CMK (cell line): ENCODE measurements at regions not wholly inside any gene's neighbourhood (a gene's known extent, or its start where the extent isn't known, plus 50 kb on each side); places are given as distances from the start of the nearest gene placed in this dataset.
"Not testable (repeated sequence)": the region's sequence is repeated elsewhere in the genome, so short reads cannot be mapped to it uniquely, and the experiment has no call there.

ENCODE experiments used
- DNase-seq: peaks from one replicate; pipeline ENCODE4 v3.0.0-alpha.2; 2010; ENCODE audit warnings: low read depth

DNA sequence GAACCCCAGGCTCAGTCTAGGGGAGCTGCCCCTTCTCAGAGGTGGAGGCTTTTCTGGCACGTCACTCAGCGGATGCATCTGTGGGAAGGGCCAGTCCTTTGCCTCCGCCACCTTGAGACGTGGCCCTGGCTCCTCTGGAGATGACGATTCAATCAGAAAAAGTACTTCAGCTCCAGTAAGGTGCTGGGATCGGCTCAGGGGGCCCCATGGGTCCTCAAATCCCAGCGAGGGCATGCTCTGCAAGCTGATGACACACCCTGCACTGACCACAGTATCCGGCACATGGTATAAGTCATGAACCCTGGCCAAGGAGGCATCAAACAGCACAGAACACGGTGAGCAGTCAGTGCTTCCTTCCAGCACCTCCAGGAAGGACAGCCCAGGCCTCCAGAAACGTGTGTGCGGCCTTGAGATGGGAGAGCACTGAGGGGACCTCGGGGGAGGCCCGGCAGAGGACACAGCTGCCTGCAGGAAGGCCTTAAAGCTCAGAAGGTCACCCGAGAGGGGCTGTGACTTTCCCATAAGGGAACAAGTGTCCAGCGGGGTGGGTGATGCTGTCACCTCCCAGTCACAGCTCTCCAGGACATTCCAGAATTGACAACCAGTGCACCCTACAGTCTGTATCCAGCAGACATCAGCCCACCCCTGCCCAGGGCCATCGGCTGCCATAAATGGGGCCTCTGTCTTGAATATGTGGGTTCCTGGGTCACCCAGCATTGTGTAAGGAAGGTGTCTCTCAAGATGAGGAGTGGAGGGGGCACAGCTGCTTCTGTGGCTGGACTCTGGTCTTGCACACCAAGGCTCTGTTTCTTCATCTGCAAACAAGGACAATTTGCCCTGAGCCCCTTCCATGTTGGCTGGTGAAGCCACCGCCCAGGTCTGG is 205.8 kb downstream of the NDUFA10 start:
- DNase-seq: no peak

- no peak for DNase-seq
Measured at GRCh38 chr2:239818531-239819011, 206.6 kb downstream of the NDUFA10 start.

- no peak for DNase-seq
Measured at GRCh38 chr2:239818086-239818485, 207.1 kb downstream of the NDUFA10 start.

- not testable (repeated sequence) for DNase-seq
Measured at GRCh38 chr2:239817468-239818031, 207.6 kb downstream of the NDUFA10 start.

GRCh38 chr2:239816576-239817467 is 208.3 kb downstream of the NDUFA10 start:
- DNase-seq: no peak

DNA sequence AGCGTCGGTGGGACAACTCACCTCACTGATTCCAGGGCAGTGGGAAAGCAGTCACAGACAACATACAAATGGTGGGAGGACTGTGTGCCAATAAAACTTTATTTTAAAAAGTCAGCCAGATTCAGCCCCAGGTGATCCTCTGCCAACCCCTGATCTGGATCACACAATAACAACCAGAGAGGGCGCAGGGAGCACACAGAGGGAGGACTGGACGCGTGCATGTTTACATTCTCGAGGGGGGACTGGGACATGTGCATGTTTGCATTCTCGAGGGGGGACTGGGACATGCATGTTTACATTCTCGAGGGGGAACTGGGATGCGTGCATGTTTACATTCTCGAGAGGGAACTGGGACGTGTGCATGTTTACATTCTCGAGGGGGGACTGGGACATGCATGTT is 209.5 kb downstream of the NDUFA10 start:
- DNase-seq: no peak

- DNase-seq: no peak
Measured at GRCh38 chr2:239814861-239815601, 210.1 kb downstream of the NDUFA10 start.

GRCh38 chr2:239814116-239814860 is 210.9 kb downstream of the NDUFA10 start:
- no peak for DNase-seq

GRCh38 chr2:239813261-239814115 is 211.7 kb downstream of the NDUFA10 start:
- no peak for DNase-seq

DNA sequence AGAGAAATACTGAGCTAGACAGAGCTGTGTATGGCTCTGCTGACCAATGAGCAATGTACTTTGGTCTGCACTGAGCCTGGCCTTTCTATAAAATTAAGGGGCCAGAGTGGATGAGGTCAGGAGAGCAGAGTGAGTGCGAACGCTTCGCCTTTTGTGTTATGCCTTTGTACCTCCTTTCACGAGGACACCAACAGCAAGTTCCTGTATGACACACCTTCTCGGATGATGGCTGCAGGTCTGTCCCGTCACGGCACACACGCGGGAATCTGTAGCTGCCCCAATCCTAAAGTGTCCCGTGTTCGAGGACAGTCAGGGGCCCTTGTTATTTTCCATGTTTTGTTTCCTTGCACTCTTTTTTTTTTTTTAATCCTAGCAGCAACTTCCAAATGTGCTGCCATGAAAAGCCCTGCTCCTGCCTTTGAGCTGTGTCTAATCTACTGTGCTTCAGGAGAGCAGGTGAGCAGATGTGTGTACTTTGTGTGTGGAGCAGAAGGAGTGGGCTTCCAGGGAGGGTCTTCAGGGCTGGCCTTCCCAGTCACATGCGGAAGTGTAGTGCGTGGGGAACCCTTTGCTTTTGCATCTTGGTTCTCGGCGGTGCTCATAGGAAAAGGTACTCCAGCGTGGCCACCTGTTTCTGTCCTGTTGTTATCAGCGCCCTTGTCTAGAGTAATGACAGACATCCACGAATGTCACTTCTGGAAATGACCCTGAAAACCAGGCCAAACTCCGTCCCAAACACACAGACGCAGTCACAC is 213.2 kb downstream of the NDUFA10 start:
- no peak for DNase-seq

DNA sequence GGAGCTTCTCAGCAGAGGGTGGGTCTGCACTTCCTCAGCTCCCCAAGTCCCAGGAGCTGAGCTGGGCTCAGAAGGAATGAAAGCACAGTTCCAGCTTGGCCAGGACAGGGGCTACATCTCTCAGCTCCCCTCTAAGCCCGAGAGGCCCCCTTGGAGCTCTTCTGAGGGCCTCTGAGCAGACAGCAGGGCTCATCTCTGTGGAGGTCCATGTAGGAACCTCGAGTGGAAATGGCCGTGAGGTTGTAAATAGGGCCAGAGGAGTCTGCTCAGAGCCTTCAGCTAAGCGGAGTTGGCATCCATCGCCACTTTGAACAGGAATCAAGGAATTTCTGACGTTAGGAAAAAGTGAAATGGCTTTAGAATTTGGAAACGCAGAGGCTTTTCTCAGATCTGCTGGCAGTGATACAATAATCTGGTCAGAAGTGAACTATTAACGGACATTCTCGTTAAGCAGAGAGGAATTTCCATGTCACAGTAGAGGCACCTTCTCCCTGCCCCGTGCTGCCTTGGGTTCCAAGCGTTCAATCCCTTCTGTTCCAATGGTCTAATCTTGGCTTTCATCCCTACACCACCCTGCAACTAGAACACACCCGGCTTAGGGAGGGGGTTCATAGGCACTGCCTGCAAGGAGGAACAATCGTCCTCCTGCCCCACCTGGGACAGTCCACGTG is 213.9 kb downstream of the NDUFA10 start:
- DNase-seq: no peak

GRCh38 chr2:239809391-239809790 is 215.8 kb downstream of the NDUFA10 start:
- no peak for DNase-seq

DNA sequence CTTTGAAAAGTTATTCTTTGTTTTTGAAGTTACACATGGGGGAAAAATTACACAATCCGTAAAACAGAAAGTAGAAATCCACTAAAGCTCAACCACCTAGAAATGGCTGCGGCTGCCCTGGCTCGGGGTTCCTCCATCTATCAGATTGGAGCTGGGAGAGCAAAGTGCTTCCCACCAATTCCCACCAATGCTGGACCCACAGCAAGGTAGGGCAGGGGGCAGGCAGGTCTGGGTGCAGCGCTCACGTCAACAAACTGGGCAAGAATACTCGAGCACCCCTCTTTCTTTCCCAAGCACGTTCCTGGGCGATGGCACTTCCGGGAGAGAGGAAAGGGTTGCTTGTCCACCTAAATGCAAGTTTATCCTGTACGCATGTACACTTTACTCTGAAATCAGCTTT is 217.6 kb downstream of the NDUFA10 start:
- no peak for DNase-seq

DNA sequence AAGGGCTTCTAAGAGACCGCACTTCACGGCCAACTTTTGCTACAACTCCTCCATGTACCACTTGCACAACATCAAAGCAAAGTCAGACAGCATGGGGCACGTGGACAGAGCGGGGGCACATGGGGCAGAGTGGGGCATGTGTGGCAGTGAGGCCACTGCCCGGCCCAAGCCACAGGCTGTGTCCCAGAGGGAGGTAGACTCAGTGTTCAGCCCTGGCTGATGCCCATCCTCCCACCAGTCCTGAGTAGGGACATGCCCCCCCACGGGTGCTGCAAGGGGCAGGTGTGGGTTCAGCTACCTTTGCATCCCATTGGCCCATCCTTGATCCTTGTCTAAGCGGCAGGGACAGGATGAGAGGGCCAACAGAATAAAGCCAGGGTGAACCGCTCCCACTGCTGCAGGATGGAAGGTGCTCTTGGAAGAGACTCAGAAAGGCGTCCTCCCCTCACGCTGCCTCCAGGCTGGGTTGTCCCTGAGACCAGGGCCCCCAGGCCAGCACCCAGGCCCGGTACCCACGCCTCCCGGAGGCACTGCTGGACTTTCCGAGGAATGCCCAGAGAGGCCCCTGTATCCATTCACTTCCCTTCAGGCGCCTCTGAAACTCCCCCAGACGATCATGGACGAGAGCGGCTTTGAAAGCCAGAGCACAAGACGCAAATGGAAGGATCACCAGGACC is 218.2 kb downstream of the NDUFA10 start:
- no peak for DNase-seq

- no peak for DNase-seq
Measured at GRCh38 chr2:239806276-239806675, 218.9 kb downstream of the NDUFA10 start.

- no peak for DNase-seq
Measured at GRCh38 chr2:239805414-239805813, 219.7 kb downstream of the NDUFA10 start.

DNA sequence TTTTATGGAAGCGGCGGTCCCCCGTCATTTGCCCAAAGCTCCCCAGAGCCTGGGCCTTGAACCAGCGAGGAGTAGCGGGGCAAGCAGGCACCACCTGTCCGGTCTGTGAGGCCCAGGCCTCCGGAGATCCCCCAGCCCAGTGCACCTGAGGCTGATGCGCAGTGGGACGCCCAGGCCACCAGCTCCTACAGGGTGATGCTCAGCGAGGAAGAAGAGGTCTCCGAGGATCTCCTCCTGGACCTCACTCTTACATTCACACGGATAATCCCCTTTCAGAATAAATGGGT is 220.2 kb downstream of the NDUFA10 start:
- DNase-seq: no peak
